Suprapubic skin (tissue), 3 donors: ENCODE measurements at regions not wholly inside any gene's neighbourhood (a gene's known extent, or its start where the extent isn't known, plus 50 kb on each side); places are given as distances from the start of the nearest gene placed in this dataset.
"Not testable (repeated sequence)": the region's sequence is repeated elsewhere in the genome, so short reads cannot be mapped to it uniquely, and the experiment has no call there.

Source experiments
- CTCF ChIP-seq, 2 donors: fragments of 200-600 bp in 1 of 2; fragments of 450-650 bp in 1 of 2; sonication (generic) in 1 of 2; IDR thresholded peaks; one replicate each; pipeline ENCODE4 v1.5.1; 2016 to 2019; ENCODE audit warnings: antibody characterized with exemption in 2 of 2, mild to moderate bottlenecking in 1 of 2, moderate library complexity in 1 of 2
- EP300 ChIP-seq: sonication (generic); formaldehyde crosslinking; IDR thresholded peaks from one replicate; pipeline ENCODE4 v1.6.1; 2017; ENCODE audit warnings: antibody characterized with exemption

DNA sequence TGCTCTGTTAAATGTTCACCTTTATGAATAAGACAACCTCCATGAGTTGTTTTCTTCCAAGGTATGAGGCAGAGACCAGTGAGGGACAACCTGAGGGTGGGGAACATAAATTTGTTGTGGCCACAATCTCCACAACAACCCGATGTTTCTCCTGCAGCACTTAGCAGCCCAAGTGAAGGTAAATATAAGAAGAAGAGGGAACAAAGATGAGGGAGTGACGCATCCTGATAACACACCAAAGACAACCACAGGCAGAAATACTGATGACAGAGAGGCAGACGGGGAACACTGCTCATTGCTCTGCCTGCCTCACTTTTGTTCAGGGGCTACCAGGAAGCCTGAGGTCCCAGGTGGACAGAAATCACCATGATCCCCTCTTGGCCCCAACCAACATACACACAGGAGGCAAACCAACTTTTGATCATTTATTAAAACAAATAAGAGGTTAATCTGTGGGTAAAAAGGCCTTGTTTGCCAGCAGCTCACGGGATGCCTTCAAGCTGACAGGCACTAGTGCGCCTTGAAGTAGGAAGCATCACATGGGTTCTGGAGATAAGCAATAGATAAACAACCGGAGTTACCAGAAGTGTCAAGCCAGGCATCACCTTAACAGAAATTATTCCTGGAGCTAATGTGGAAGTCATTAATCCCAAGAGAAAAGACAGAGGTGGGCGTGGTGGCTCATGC is 104.9 kb upstream of the ALDH3B2 start:
- not testable (repeated sequence) for TF ChIP-seq CTCF (IDR thresholded peaks at IDR 0.05); EP300
